Activated T-helper 2 cell treated with anti-CD3 and anti-CD28 coated beads, Interferon-gamma antibody, Interleukin-2, Interleukin-4, amounts not matched to agents 10 μg/mL and 5 μg/mL and 100 μg/mL, durations not matched to agents 14 hours and 24 hours and 36 hours (primary cell): ENCODE measurements at regions not wholly inside any gene's neighbourhood (a gene's known extent, or its start where the extent isn't known, plus 50 kb on each side); places are given as distances from the start of the nearest gene placed in this dataset.

ENCODE experiments used
- DNase-seq: peaks from one replicate; pipeline ENCODE4 v3.0.0; 2021; ENCODE audit warnings: low spot score
- H3K27ac Mint-ChIP-seq: one replicate; pipeline ENCODE4 v1.8.0; 2021; ENCODE audit warnings: mixed read lengths
- H3K27me3 Mint-ChIP-seq: one replicate; pipeline ENCODE4 v1.8.0; 2021; ENCODE audit warnings: low read depth, mixed read lengths
- H3K36me3 Mint-ChIP-seq: one replicate; pipeline ENCODE4 v1.8.0; 2021; ENCODE audit warnings: low read depth, mixed read lengths
- H3K4me1 Mint-ChIP-seq: one replicate; pipeline ENCODE4 v1.8.0; 2021; ENCODE audit warnings: low read depth, mixed read lengths
- H3K4me3 Mint-ChIP-seq: one replicate; pipeline ENCODE4 v1.8.0; 2021; ENCODE audit warnings: low read depth, mild to moderate bottlenecking, moderate library complexity, mixed read lengths
- H3K9me3 Mint-ChIP-seq: one replicate; pipeline ENCODE4 v1.8.0; 2021; ENCODE audit warnings: mixed read lengths
- intact Hi-C: fragments of 100-400 bp; cut with micrococcal nuclease; formaldehyde crosslinking; loops from one replicate; pipeline ENCODE4 v1.15.1; 2023

DNA sequence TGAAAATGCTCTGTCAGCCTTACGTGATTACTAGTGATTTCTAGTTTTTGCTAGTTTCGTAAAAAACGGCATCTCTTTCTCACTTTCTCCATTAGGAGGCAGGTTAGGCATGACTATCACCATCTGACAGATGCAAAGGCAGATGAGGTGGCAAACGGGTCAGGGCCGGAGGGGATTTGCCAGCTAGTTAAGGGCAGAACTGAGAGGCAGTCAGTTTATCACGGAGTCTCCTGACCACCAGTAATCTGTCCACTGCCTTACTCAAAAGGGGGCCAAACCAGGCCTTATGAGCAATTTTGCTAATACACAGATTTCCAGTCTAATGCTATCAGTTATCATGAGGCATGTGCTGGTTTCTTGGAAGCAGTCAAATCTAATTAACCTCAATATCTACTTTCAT is 159.3 kb downstream of the TSEN15 start:
- Mint-ChIP-seq H3K4me3 (no peak overlapping the region), H3K9me3 (no peaks in the 10 kb centered on the region), H3K36me3 (no peaks in the 10 kb centered on the region), H3K27ac (no peak overlapping the region), H3K4me1 (no peaks in the 10 kb centered on the region), H3K27me3 (peaks cover 10% of the 10 kb centered on the region)
- DNase-seq = no peak
- intact Hi-C loops = no loop called here

DNA sequence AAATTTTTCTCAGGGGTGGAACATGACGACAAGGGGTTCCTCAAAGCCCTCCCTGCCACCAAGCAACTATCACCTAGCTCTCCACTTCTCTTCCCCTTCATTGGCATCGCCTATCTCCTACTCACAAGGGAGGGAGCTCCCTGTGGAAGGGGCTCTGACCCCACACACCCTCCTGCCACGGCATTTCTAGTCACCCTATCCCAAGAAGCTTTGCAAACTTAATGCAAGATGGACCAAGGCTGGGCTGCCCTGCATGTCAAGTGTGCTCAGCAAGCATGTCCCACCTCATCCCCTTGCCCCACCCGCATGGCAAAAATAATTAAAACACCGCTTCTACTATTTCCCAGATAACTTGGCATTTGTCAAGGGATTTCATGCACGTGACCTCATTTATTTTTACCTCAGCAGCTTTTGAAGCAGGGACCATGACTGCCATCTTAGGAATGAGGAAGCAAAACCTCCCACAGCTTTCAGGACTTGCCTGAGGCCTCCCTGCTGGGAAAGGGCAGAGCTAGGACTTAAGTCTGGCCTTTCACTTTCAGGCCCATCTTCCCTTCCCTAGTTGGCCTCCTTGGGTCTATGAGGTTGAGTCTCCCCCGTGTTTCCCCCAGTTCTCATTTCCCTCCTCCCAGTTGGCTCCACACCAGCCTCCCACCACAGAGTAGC is 161.3 kb downstream of the TSEN15 start:
- Mint-ChIP-seq H3K4me3 (no peak overlapping the region), H3K4me1 (no peaks in the 10 kb centered on the region), H3K9me3 (no peaks in the 10 kb centered on the region), H3K36me3 (no peaks in the 10 kb centered on the region), H3K27me3 (peaks cover 15% of the 10 kb centered on the region), H3K27ac (no peak overlapping the region)
- no peak for DNase-seq
- intact Hi-C loops = no loop called here

DNA sequence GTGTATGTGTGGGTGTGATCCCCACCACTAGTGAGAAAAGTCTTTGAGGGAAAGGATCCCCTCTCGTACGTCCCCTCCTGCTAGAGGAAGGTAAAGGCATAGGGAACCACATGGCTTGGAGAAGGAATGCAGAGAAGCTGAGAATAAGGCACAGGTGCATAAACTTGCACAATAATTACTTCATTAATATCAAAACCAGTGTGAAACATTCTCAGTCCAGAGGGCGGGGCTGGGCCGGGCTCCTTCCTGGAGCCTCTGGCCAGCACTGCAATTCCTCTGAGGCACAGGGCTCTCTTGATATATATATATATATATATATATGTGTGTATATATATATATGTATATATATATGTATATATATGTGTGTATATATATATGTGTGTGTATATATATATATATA is 162.6 kb downstream of the TSEN15 start:
- intact Hi-C loops = no loop called here
- H3K36me3 Mint-ChIP-seq = no peaks in the 10 kb centered on the region
- no peaks in the 10 kb centered on the region for H3K9me3 Mint-ChIP-seq
- H3K4me3 Mint-ChIP-seq = no peak overlapping the region
- no peak for DNase-seq
- H3K27me3 Mint-ChIP-seq = peaks cover 15% of the 10 kb centered on the region
- H3K27ac Mint-ChIP-seq = no peak overlapping the region
- H3K4me1 Mint-ChIP-seq = no peaks in the 10 kb centered on the region

DNA sequence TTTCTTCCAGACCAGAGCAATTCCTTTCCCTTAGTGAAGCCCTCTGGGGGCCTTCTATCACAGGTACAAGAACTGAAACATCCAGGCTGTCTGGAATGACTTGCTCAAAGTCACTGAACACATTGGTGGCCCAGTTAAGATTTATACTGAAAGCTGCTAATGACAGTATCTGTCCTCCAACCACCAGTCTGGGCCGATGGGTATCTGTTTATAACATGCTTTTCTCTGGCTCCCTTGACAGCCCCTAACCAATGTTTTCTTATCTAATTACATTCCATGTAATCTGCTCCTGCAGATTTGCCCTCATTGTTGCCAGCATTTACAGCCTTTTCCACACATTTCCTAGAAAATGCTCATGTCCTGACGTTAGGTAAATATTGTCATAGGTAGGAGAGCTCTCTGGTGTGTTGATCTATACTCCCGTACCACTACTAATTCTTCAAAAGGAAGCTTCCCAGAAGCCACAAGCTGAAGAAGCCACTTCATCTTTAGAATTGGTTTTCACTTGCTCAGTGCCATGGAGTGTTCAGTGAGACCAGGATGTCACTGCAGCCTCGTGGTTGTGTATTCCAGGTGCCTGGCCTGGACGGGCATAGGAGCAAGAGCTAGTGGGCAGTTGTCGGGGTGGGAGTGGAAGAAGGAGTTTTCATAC is 163.9 kb downstream of the TSEN15 start:
- H3K9me3 Mint-ChIP-seq = no peaks in the 10 kb centered on the region
- no peak for DNase-seq
- intact Hi-C loops = no loop called here
- H3K4me3 Mint-ChIP-seq = no peak overlapping the region
- H3K27ac Mint-ChIP-seq = no peak overlapping the region
- H3K27me3 Mint-ChIP-seq = peaks cover 17% of the 10 kb centered on the region
- no peaks in the 10 kb centered on the region for H3K36me3 Mint-ChIP-seq
- H3K4me1 Mint-ChIP-seq = no peaks in the 10 kb centered on the region

DNA sequence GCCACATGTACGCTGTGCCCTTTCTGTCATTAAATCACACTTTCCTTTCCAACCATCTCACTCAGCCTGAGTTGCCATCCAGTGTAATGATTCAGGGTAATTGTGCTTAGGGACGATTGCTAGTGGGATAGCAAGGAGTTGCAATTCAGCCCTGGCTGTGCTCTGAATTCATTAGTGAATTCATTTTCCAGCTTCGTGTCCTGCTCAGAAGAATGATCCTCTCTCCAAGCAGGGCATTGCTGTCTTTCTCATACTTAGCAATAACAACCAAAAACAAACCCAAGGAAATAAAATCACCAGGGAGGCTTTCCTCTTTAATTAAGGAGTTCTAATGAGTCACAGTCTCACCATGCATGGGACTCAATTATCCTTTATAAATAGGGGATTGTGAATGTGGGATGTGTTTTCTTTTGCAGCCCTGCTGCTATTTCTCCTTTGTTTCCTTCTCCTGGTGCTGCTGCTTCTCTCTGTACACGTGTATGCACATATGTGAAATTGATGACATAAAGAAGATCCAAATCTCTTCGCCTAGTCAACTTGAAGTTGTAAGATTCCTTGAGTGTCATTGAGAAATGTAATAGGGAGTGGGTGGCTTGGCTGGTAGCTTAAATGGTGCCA is 167.0 kb downstream of the TSEN15 start:
- Mint-ChIP-seq H3K27me3 (peaks cover 17% of the 10 kb centered on the region), H3K27ac (no peak overlapping the region), H3K4me1 (no peaks in the 10 kb centered on the region), H3K9me3 (no peaks in the 10 kb centered on the region), H3K36me3 (no peaks in the 10 kb centered on the region), H3K4me3 (no peak overlapping the region)
- intact Hi-C loops = no loop called here
- DNase-seq = no peak

DNA sequence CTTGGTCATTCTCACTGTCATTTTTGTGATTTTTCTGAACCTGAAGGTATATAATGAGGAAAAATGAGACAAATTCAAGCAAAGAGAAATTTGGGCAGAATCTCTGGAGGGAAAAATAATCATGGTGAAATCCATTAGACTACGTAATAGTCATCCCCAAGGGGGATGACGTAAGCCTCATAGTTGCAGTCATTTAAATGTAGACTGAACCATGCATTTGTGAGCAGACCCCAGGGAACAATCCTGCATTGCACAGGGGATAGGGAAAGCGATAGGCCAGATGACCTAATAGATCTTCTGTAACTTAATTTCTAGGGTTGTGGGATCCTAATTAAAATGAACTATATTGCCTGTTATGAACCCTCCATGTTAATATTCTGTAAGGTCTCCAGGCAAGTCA is 167.4 kb upstream of the C1orf21 start:
- Mint-ChIP-seq H3K9me3 (no peaks in the 10 kb centered on the region), H3K36me3 (no peaks in the 10 kb centered on the region), H3K4me1 (no peaks in the 10 kb centered on the region), H3K27ac (no peak overlapping the region), H3K4me3 (no peak overlapping the region), H3K27me3 (peaks cover 23% of the 10 kb centered on the region)
- intact Hi-C loops = no loop called here
- DNase-seq = no peak

DNA sequence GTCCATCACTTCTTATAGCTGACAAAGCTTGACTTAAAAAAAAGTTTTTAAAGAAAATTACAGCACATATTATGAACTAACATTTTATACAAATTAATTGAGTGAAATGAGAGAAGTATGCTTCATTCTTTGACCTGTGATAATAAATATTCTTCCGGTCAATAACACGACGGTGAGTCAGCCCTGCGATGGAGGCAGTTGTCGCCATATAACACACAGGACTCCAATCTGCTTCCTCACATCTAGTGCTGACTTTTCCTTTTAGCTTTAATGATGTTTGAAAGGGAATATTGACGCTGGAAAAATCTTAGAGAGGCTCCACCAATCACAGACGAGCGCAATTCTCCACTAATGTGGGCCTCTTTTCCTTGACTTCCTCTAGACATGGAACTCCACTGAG is 166.9 kb upstream of the C1orf21 start:
- no peak for DNase-seq
- H3K27me3 Mint-ChIP-seq = peaks cover 23% of the 10 kb centered on the region
- no peak overlapping the region for H3K27ac Mint-ChIP-seq
- H3K9me3 Mint-ChIP-seq = no peaks in the 10 kb centered on the region
- no peak overlapping the region for H3K4me3 Mint-ChIP-seq
- no peaks in the 10 kb centered on the region for H3K36me3 Mint-ChIP-seq
- intact Hi-C loops = no loop called here
- no peaks in the 10 kb centered on the region for H3K4me1 Mint-ChIP-seq

DNA sequence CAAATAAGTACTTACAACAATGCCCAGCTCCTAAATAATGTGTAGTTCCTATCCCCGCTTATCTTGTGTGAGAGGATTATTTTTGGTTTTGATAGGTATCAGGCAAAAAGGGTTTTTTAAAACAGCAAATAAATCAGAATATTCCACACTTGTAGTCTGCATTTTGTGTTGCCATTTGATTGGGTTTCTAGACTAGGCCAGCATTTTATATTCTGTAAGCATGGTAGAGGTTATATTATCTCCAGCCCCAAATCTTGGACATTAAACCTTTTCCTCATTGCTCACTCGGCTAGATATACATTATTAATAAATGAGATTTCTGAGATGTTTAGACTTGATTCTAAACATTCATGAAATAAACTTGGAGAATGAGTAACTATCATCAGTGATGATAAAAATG is 165.7 kb upstream of the C1orf21 start:
- Mint-ChIP-seq H3K9me3 (no peaks in the 10 kb centered on the region), H3K27ac (no peak overlapping the region), H3K27me3 (peaks cover 19% of the 10 kb centered on the region), H3K36me3 (no peaks in the 10 kb centered on the region), H3K4me3 (no peak overlapping the region), H3K4me1 (no peaks in the 10 kb centered on the region)
- intact Hi-C loops = no loop called here
- no peak for DNase-seq

DNA sequence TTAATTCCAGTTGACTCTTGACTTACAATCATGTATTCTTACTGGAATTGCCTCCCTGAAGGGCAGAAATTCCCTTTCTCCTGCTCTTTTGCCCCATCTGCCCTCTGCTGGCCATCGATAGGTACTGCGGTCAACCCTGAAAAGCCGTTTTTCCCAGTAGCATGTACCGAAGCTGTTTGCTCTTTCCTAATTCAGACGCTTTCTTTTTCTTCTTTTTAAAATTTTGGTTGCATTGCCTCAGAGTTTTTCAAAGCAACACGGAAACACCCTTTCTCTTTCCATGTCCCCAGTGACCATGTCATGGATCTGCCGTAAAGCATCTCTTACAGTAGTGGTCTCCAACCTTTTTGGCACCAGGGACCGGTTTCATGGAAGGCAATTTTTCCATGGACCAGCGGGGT is 164.2 kb upstream of the C1orf21 start:
- H3K4me1 Mint-ChIP-seq = no peaks in the 10 kb centered on the region
- DNase-seq = peak; percentile 9
- intact Hi-C loops = loop anchor here (1.0 to 2.0 kb wide), 2 partner anchors 62 to 147 kb away; no protein-coding TSS in a partner anchor
- no peaks in the 10 kb centered on the region for H3K9me3 Mint-ChIP-seq
- H3K27me3 Mint-ChIP-seq = peaks cover 8% of the 10 kb centered on the region
- H3K27ac Mint-ChIP-seq = no peak overlapping the region
- H3K36me3 Mint-ChIP-seq = no peaks in the 10 kb centered on the region
- H3K4me3 Mint-ChIP-seq = no peak overlapping the region

DNA sequence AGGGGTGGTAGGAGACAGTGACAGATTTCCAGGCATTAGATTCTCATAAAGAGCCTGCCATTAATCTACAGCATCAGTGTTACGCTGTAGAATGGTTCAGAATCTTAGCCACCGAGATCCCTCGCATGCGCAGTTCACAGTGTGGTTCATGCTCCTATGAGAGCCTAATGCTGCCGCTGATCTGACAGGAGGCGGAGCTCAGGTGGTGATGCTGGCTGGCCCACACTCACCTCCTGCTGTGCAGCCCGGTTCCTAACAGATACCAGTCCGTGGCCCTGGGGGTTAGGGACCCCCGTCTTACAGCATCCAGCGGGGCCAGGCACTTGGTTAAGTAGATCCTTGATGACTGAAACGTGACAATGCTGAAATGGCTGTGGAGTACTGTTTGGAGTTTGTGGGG is 163.6 kb upstream of the C1orf21 start:
- Mint-ChIP-seq H3K27ac (no peak overlapping the region), H3K9me3 (no peaks in the 10 kb centered on the region), H3K36me3 (no peaks in the 10 kb centered on the region), H3K4me1 (no peaks in the 10 kb centered on the region), H3K27me3 (peaks cover 8% of the 10 kb centered on the region), H3K4me3 (no peak overlapping the region)
- intact Hi-C loops = loop anchor here (2.0 kb wide), 1 partner anchor 62 kb away; no protein-coding TSS in a partner anchor
- no peak for DNase-seq

DNA sequence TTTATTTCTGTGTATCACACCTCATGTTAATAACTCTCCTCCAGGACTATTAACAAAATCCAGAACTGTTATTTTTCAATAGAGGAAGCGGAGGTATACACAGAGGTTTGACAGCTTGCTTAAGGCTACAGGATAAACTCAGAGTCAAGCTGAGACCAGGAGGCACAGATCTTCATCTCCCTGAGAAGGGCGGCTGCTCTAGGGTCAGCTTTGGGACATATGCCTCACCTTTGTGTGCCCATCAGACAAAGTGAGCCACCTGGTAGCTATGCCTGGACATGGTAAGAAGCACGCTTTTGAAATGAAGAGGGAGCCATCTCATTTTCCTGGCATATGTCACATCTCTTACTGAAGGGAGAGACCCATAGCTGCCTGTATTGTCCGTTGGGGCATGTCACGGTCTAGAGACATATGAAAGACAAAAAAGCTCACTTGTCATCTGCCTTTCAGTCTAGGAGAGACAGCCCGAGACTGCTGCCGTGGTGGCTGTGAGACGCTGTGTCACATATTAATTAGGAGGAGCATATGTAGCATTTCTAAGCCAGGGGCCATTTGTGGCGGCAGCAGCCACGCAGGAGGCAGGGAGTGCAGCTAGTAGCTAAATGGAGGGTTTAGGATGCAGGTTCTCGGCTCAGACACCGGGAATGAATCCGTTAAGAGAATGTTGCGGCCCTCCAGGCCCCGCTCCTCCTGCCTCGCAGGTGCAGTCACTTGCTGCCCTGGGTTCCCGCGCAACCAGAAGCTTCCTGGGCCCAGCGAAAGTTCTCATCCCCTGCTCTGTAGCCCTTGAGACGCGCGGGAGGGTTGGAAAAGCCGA is 161.3 kb upstream of the C1orf21 start:
- Mint-ChIP-seq H3K4me3 (no peak overlapping the region), H3K27me3 (peaks cover 6% of the 10 kb centered on the region), H3K4me1 (no peaks in the 10 kb centered on the region), H3K36me3 (no peaks in the 10 kb centered on the region), H3K27ac (no peak overlapping the region), H3K9me3 (no peaks in the 10 kb centered on the region)
- DNase-seq = no peak
- intact Hi-C loops = no loop called here

DNA sequence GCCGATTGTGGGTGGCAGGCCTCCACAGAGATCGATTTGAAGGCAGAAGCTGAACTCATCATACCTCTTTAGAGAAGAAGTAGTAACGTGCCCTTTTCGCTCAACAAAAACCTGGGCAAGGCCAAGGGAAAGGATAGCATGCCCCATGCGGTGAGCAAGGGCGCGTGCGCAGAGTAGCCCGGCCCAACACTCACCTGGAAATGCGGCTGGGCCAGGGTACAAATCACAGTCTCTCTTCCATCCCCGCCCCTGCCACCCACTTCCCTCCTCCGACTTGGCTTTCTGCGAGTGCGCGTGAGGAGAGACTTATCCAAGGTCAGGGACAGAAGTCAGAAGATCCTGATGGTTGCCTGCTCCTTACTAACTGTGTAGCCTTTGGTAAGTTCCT is 160.7 kb upstream of the C1orf21 start:
- H3K4me3 Mint-ChIP-seq = no peak overlapping the region
- H3K27me3 Mint-ChIP-seq = peaks cover 6% of the 10 kb centered on the region
- H3K9me3 Mint-ChIP-seq = no peaks in the 10 kb centered on the region
- no peak overlapping the region for H3K27ac Mint-ChIP-seq
- intact Hi-C loops = no loop called here
- H3K36me3 Mint-ChIP-seq = no peaks in the 10 kb centered on the region
- no peaks in the 10 kb centered on the region for H3K4me1 Mint-ChIP-seq
- no peak for DNase-seq

DNA sequence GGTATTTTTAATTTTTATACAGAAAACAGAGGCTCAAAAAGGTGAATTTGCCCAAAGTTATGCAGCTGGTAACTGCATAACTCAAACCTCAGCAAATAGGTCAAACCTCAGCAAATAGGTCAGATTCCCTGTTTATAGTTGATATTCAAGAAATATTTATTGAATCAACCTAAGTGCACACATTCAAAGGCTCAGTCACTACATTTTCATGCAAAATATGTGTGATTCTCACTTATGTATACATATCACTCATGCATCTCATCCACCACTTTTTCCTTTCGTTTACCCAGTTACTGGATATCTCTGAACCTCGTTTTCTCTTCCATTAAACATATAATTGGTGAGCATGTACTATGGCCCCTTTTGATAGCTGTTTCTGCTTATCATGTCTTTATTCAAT is 158.3 kb upstream of the C1orf21 start:
- Mint-ChIP-seq H3K36me3 (no peaks in the 10 kb centered on the region), H3K9me3 (no peaks in the 10 kb centered on the region), H3K27ac (no peak overlapping the region), H3K27me3 (peaks cover 12% of the 10 kb centered on the region), H3K4me3 (no peak overlapping the region), H3K4me1 (no peaks in the 10 kb centered on the region)
- intact Hi-C loops = no loop called here
- DNase-seq = no peak
